ENCODE measurements at regions not wholly inside any gene's neighbourhood (a gene's known extent, or its start where the extent isn't known, plus 50 kb on each side); places are given as distances from the start of the nearest gene placed in this dataset.
"Not testable (repeated sequence)": the region's sequence is repeated elsewhere in the genome, so short reads cannot be mapped to it uniquely, and the experiment has no call there.

- intact Hi-C loops (cut with DNase I), result loop anchor here (5.0 kb wide), 1 partner anchor 1361 kb away; no protein-coding TSS in a partner anchor
- H3K36me3 ChIP-seq, result no peaks in the 10 kb centered on the region
- no peak overlapping the region for H3K27ac ChIP-seq
- no peaks in the 10 kb centered on the region for H3K4me1 ChIP-seq
- TF ChIP-seq CTCF (IDR thresholded peaks at IDR 0.05), result peak; percentile 64
- H3K27me3 ChIP-seq, result no peaks in the 10 kb centered on the region
- H3K4me3 ChIP-seq, result no peak overlapping the region
- H3K9ac ChIP-seq (ENCODE audit: low read depth in 2 of 2, low read length in 2 of 2), result no peak overlapping the region
- no peaks in the 10 kb centered on the region for H3K9me3 ChIP-seq
- DNase-seq, result no peak
Observed at GRCh38 chr3:181326637-181327223, 337.2 kb upstream of the DNAJC19 start.

GRCh38 chr3:181324516-181324915 is 335.0 kb upstream of the DNAJC19 start:
- H3K9ac ChIP-seq (ENCODE audit: low read depth in 2 of 2, low read length in 2 of 2); H3K36me3 ChIP-seq; H3K4me1 ChIP-seq; H3K27me3 ChIP-seq; H3K4me3 ChIP-seq; DNase-seq; H3K27ac ChIP-seq; H3K9me3 ChIP-seq: not testable (repeated sequence)
- intact Hi-C loops (cut with DNase I), result loop anchor here (2.0 kb wide), 1 partner anchor 378 kb away; no protein-coding TSS in a partner anchor

GRCh38 chr3:181318321-181318720 is 328.8 kb upstream of the DNAJC19 start:
- no peaks in the 10 kb centered on the region for H3K4me1 ChIP-seq
- no peak overlapping the region for H3K4me3 ChIP-seq
- no peaks in the 10 kb centered on the region for H3K36me3 ChIP-seq
- H3K27ac ChIP-seq, result no peak overlapping the region
- H3K9ac ChIP-seq (ENCODE audit: low read depth in 2 of 2, low read length in 2 of 2), result no peak overlapping the region
- intact Hi-C loops (cut with DNase I), result no loop called here
- no peaks in the 10 kb centered on the region for H3K27me3 ChIP-seq
- no peak for TF ChIP-seq CTCF (IDR thresholded peaks at IDR 0.05)
- no peak for DNase-seq
- no peaks in the 10 kb centered on the region for H3K9me3 ChIP-seq

GRCh38 chr3:181317508-181317907 is 328.0 kb upstream of the DNAJC19 start:
- Histone ChIP-seq H3K9ac (ENCODE audit: low read depth in 2 of 2, low read length in 2 of 2) (no peak overlapping the region), H3K9me3 (no peaks in the 10 kb centered on the region), H3K27me3 (no peaks in the 10 kb centered on the region), H3K4me1 (no peaks in the 10 kb centered on the region), H3K36me3 (no peaks in the 10 kb centered on the region), H3K4me3 (no peak overlapping the region), H3K27ac (no peak overlapping the region)
- intact Hi-C loops (cut with DNase I), result no loop called here
- TF ChIP-seq CTCF (IDR thresholded peaks at IDR 0.05), result no peak
- no peak for DNase-seq

GRCh38 chr3:181316482-181316881 is 326.9 kb upstream of the DNAJC19 start:
- Histone ChIP-seq H3K9ac (ENCODE audit: low read depth in 2 of 2, low read length in 2 of 2) (no peak overlapping the region), H3K27me3 (no peaks in the 10 kb centered on the region), H3K4me1 (no peaks in the 10 kb centered on the region), H3K36me3 (no peaks in the 10 kb centered on the region), H3K4me3 (no peak overlapping the region), H3K27ac (no peak overlapping the region), H3K9me3 (no peaks in the 10 kb centered on the region)
- no peak for TF ChIP-seq CTCF (IDR thresholded peaks at IDR 0.05)
- intact Hi-C loops (cut with DNase I), result no loop called here
- DNase-seq, result no peak

- no peak for TF ChIP-seq CTCF (IDR thresholded peaks at IDR 0.05)
- no peak overlapping the region for H3K9ac ChIP-seq (ENCODE audit: low read depth in 2 of 2, low read length in 2 of 2)
- DNase-seq, result no peak
- no peaks in the 10 kb centered on the region for H3K27me3 ChIP-seq
- H3K36me3 ChIP-seq, result no peaks in the 10 kb centered on the region
- no peak overlapping the region for H3K4me3 ChIP-seq
- H3K4me1 ChIP-seq, result no peaks in the 10 kb centered on the region
- intact Hi-C loops (cut with DNase I), result no loop called here
- no peak overlapping the region for H3K27ac ChIP-seq
- H3K9me3 ChIP-seq, result no peaks in the 10 kb centered on the region
Observed at GRCh38 chr3:181313335-181313734, 323.8 kb upstream of the DNAJC19 start.

Measured in colonic mucosa (tissue), 4 donors.